H9 (cell line): ENCODE measurements at regions not wholly inside any gene's neighbourhood (a gene's known extent, or its start where the extent isn't known, plus 50 kb on each side); places are given as distances from the start of the nearest gene placed in this dataset.

Experiments used
- DNase-seq: peaks from one replicate; pipeline ENCODE4 v3.0.0-alpha.2; 2017
- H2AFZ ChIP-seq: one replicate; pipeline ENCODE4 v1.6.1; 2013; ENCODE audit warnings: mild to moderate bottlenecking, low read length, control low read depth, moderate library complexity
- H2AK5ac ChIP-seq: 2 replicates; pipeline ENCODE4 v1.6.1; 2013; ENCODE audit warnings: low read length, control low read depth, mixed read lengths; ENCODE audit not compliant: insufficient read length
- H2BK120ac ChIP-seq: one replicate; pipeline ENCODE4 v1.6.1; 2013; ENCODE audit warnings: low read depth, mild to moderate bottlenecking, low read length, control low read depth, inconsistent platforms; ENCODE audit not compliant: poor library complexity, severe bottlenecking
- H2BK12ac ChIP-seq: 2 replicates; pipeline ENCODE4 v1.6.1; 2013; ENCODE audit warnings: low read length, control low read depth, mixed read lengths, low read depth; ENCODE audit not compliant: insufficient read length
- H2BK15ac ChIP-seq: 2 replicates; pipeline ENCODE4 v1.6.1; 2013; ENCODE audit warnings: low read depth, low read length, control low read depth
- H2BK20ac ChIP-seq: one replicate; pipeline ENCODE4 v1.6.1; 2013; ENCODE audit warnings: low read depth, mild to moderate bottlenecking, low read length, control low read depth, inconsistent platforms; ENCODE audit not compliant: poor library complexity, severe bottlenecking
- H2BK5ac ChIP-seq: 2 replicates; pipeline ENCODE4 v1.6.1; 2013; ENCODE audit warnings: low read length, control low read depth, mixed read lengths; ENCODE audit not compliant: insufficient read length
- H3K14ac ChIP-seq: 2 replicates; pipeline ENCODE4 v1.6.1; 2013; ENCODE audit warnings: low read length, control low read depth; ENCODE audit not compliant: insufficient read depth
- H3K18ac ChIP-seq: 2 replicates; pipeline ENCODE4 v1.6.1; 2013; ENCODE audit warnings: low read depth, mild to moderate bottlenecking, mixed read lengths, low read length, control low read depth; ENCODE audit not compliant: insufficient read length
- H3K23ac ChIP-seq: 2 replicates; pipeline ENCODE4 v1.6.1; 2013; ENCODE audit warnings: low read length, control low read depth, mixed read lengths, low read depth; ENCODE audit not compliant: insufficient read length
- H3K23me2 ChIP-seq: 2 replicates; pipeline ENCODE4 v1.6.1; 2013; ENCODE audit warnings: low read depth, mild to moderate bottlenecking, mixed read lengths, low read length, control low read depth; ENCODE audit not compliant: insufficient read length, poor library complexity, severe bottlenecking
- H3K27ac ChIP-seq: 2 replicates; pipeline ENCODE4 v1.5.1; 2013; ENCODE audit warnings: low read length, control low read depth, mixed read lengths, low read depth; ENCODE audit not compliant: insufficient read length
- H3K27me3 ChIP-seq: 2 replicates; pipeline ENCODE4 v1.6.1; 2013; ENCODE audit warnings: low read length, control low read depth, inconsistent platforms; ENCODE audit not compliant: insufficient read depth
- H3K4ac ChIP-seq: 2 replicates; pipeline ENCODE4 v1.6.1; 2013; ENCODE audit warnings: low read depth, mild to moderate bottlenecking, control low read depth, inconsistent platforms, low read length, moderate library complexity
- H3K4me1 ChIP-seq: 2 replicates; pipeline ENCODE4 v1.6.1; 2013; ENCODE audit warnings: low read length, control low read depth, inconsistent platforms; ENCODE audit not compliant: insufficient read depth
- H3K4me2 ChIP-seq: 2 replicates; pipeline ENCODE4 v1.6.1; 2013; ENCODE audit warnings: low read length, control low read depth, mixed read lengths; ENCODE audit not compliant: insufficient read length, insufficient read depth
- H3K56ac ChIP-seq: 2 replicates; pipeline ENCODE4 v1.6.1; 2013; ENCODE audit warnings: low read depth, mild to moderate bottlenecking, mixed read lengths, low read length, control low read depth; ENCODE audit not compliant: insufficient read length
- H3K79me1 ChIP-seq: 2 replicates; pipeline ENCODE4 v1.6.1; 2013; ENCODE audit warnings: low read depth, mild to moderate bottlenecking, moderate library complexity, low read length, control low read depth, inconsistent platforms; ENCODE audit not compliant: insufficient read depth, poor library complexity, severe bottlenecking
- H3K79me2 ChIP-seq: 2 replicates; pipeline ENCODE4 v1.6.1; 2013; ENCODE audit warnings: low read length, control low read depth, inconsistent platforms; ENCODE audit not compliant: insufficient read depth
- H3K9ac ChIP-seq: 2 replicates; pipeline ENCODE4 v1.6.1; 2013; ENCODE audit warnings: low read length, control low read depth, mixed read lengths; ENCODE audit not compliant: insufficient read length; ENCODE audit errors: extremely low read depth
- H3K9me3 ChIP-seq: one replicate; pipeline ENCODE4 v1.6.1; 2013; ENCODE audit warnings: low read depth, low read length, inconsistent platforms; ENCODE audit not compliant: control insufficient read depth
- H3T11ph ChIP-seq: one replicate; pipeline ENCODE4 v1.6.1; 2013; ENCODE audit warnings: mild to moderate bottlenecking, low read length, control low read depth, inconsistent platforms
- H4K20me1 ChIP-seq: one replicate; pipeline ENCODE4 v1.6.1; 2013; ENCODE audit not compliant: control insufficient read depth, insufficient read length, insufficient read depth
- H4K5ac ChIP-seq: 2 replicates; pipeline ENCODE4 v1.6.1; 2013; ENCODE audit warnings: low read depth, mild to moderate bottlenecking, mixed read lengths, low read length, control low read depth; ENCODE audit not compliant: insufficient read length
- H4K8ac ChIP-seq: replicated peaks from 2 replicates; pipeline ENCODE4 v1.6.1; 2013; ENCODE audit warnings: low read length, control low read depth, mixed read lengths, low read depth; ENCODE audit not compliant: insufficient read length
- H4K91ac ChIP-seq: 2 replicates; pipeline ENCODE4 v1.6.1; 2013; ENCODE audit warnings: low read depth, mild to moderate bottlenecking, moderate library complexity, mixed read lengths, low read length, control low read depth; ENCODE audit not compliant: insufficient read length
- H3K27ac Mint-ChIP-seq, 3 experiments: 2 replicates in 2 of 3; 3 replicates in 1 of 3; pipeline ENCODE4 v1.8.0; 2020 to 2021; ENCODE audit warnings: mixed read lengths in 3 of 3, mild to moderate bottlenecking in 1 of 3, moderate library complexity in 1 of 3
- H3K27me3 Mint-ChIP-seq: 2 replicates; pipeline ENCODE4 v1.8.0; 2021; ENCODE audit warnings: low read depth, mild to moderate bottlenecking, moderate library complexity, mixed read lengths
- H3K36me3 Mint-ChIP-seq, 3 experiments: 2 replicates in 2 of 3; 3 replicates in 1 of 3; pipeline ENCODE4 v1.8.0; 2020 to 2021; ENCODE audit warnings: low read depth in 3 of 3, mixed read lengths in 3 of 3; ENCODE audit not compliant: insufficient read depth in 1 of 3
- H3K4me1 Mint-ChIP-seq, 2 experiments: 2 replicates each; pipeline ENCODE4 v1.8.0; 2020; ENCODE audit warnings: mixed read lengths in 2 of 2
- H3K4me3 Mint-ChIP-seq, 2 experiments: 2 replicates in 1 of 2; 3 replicates in 1 of 2; pipeline ENCODE4 v1.8.0; 2020 to 2021; ENCODE audit warnings: mild to moderate bottlenecking in 2 of 2, mixed read lengths in 2 of 2, moderate library complexity in 1 of 2
- H3K9me3 Mint-ChIP-seq, 2 experiments: 2 replicates in 1 of 2; 3 replicates in 1 of 2; pipeline ENCODE4 v1.8.0; 2020; ENCODE audit warnings: mild to moderate bottlenecking in 2 of 2, mixed read lengths in 2 of 2, moderate library complexity in 1 of 2
- CTCF ChIP-seq: fragments of 200-600 bp; sonication (generic); conservative IDR thresholded peaks from 3 replicates; pipeline ENCODE4 v1.8.0; 2021; ENCODE audit warnings: antibody characterized with exemption, mild to moderate bottlenecking
- WGBS: extraction: QIAGEN DNeasy Blood & Tissue Kit; methylation state at CpG from one replicate; pipeline ENCODE4 v1.1.7; 2013; ENCODE audit warnings: missing lambda C conversion rate, low lambda C conversion rate, mixed read lengths; ENCODE audit not compliant: insufficient read length; ENCODE audit errors: extremely low coverage; 5-methylcytosine and 5-hydroxymethylcytosine counted together

- H4K20me1 ChIP-seq: no peaks in the 10 kb centered on the region
- H4K8ac ChIP-seq: no peak overlapping the region
- H3K9ac ChIP-seq: no peak overlapping the region
- H2AFZ ChIP-seq: no peak overlapping the region
- no peaks in the 10 kb centered on the region for H3K79me1 ChIP-seq
- H3K23ac ChIP-seq: no peak overlapping the region
- no peak overlapping the region for H2BK12ac ChIP-seq
- no peak overlapping the region for H3K4me3 Mint-ChIP-seq
- H3K23me2 ChIP-seq: no peaks in the 10 kb centered on the region
- no peaks in the 10 kb centered on the region for H3K79me2 ChIP-seq
- no peaks in the 10 kb centered on the region for H3K4me1 ChIP-seq
- no peak overlapping the region for H3K4ac ChIP-seq
- no peak overlapping the region for H3T11ph ChIP-seq
- no peak overlapping the region for H2BK15ac ChIP-seq
- H4K5ac ChIP-seq: no peak overlapping the region
- no peak overlapping the region for H3K56ac ChIP-seq
- H3K9me3 Mint-ChIP-seq: no peaks in the 10 kb centered on the region; a peak in 1 of 5 replicates
- H3K4me2 ChIP-seq: no peak overlapping the region
- no peaks in the 10 kb centered on the region for H3K27me3 ChIP-seq
- H2BK5ac ChIP-seq: no peak overlapping the region
- no peaks in the 10 kb centered on the region for H3K9me3 ChIP-seq
- no peak overlapping the region for H2BK120ac ChIP-seq
- H3K18ac ChIP-seq: no peak overlapping the region
- no CpG with 5 or more reads among the region's 3 CpGs for whole genome bisulfite sequencing
- no peak overlapping the region for H3K27ac Mint-ChIP-seq
- H3K27me3 Mint-ChIP-seq: no peaks in the 10 kb centered on the region
- H2AK5ac ChIP-seq: no peak overlapping the region
- no peak overlapping the region for H3K14ac ChIP-seq
- no peak for DNase-seq
- no peak overlapping the region for H4K91ac ChIP-seq
- no peak overlapping the region for H2BK20ac ChIP-seq
- no peaks in the 10 kb centered on the region; a peak in 1 of 7 replicates for H3K36me3 Mint-ChIP-seq
- H3K4me1 Mint-ChIP-seq: peaks cover 15 to 22% of the 10 kb centered on the region in 2 experiments
- no peak overlapping the region for H3K27ac ChIP-seq
- no peak for TF ChIP-seq CTCF
Measured at GRCh38 chr2:76210551-76210950, 499.8 kb upstream of the GCFC2 start.
